Naive B cell (primary cell): ENCODE measurements at regions not wholly inside any gene's neighbourhood (a gene's known extent, or its start where the extent isn't known, plus 50 kb on each side); places are given as distances from the start of the nearest gene placed in this dataset.
A peak's percentile ranks its signal among the peaks of the same experiment; 100 is the strongest.

ENCODE experiments used
- ATAC-seq, 2 donors: fragments of 150-1000 bp; cut with Tn5 transposase; 2 replicates each; pipeline ENCODE4 v1.10.0; 2021; ENCODE audit warnings: low read depth in 2 of 2, mild to moderate bottlenecking in 2 of 2, moderate library complexity in 2 of 2
- DNase-seq: peaks from one replicate; pipeline ENCODE4 v3.0.0; 2022
- H3K27ac Mint-ChIP-seq, 6 donors: one replicate each; pipeline ENCODE4 v1.8.0; 2020 to 2022; ENCODE audit warnings: mild to moderate bottlenecking in 6 of 6, mixed read lengths in 6 of 6, moderate library complexity in 5 of 6, inconsistent platforms in 2 of 6
- H3K27me3 Mint-ChIP-seq, 3 donors: one replicate each; pipeline ENCODE4 v1.8.0; 2021 to 2022; ENCODE audit warnings: mixed read lengths in 3 of 3, mild to moderate bottlenecking in 1 of 3
- H3K36me3 Mint-ChIP-seq, 2 donors: one replicate each; pipeline ENCODE4 v1.8.0; 2020 to 2022; ENCODE audit warnings: mixed read lengths in 2 of 2, inconsistent platforms in 1 of 2, mild to moderate bottlenecking in 1 of 2
- H3K4me1 Mint-ChIP-seq, 3 donors: one replicate each; pipeline ENCODE4 v1.8.0; 2020 to 2022; ENCODE audit warnings: mixed read lengths in 3 of 3, inconsistent platforms in 1 of 3, mild to moderate bottlenecking in 1 of 3, moderate library complexity in 1 of 3
- H3K4me3 Mint-ChIP-seq, 8 donors: one replicate each; pipeline ENCODE4 v1.8.0; 2020 to 2022; ENCODE audit warnings: mild to moderate bottlenecking in 8 of 8, mixed read lengths in 8 of 8, moderate library complexity in 8 of 8, inconsistent platforms in 2 of 8
- H3K9me3 Mint-ChIP-seq, 7 donors: one replicate each; pipeline ENCODE4 v1.8.0; 2020 to 2022; ENCODE audit warnings: mixed read lengths in 7 of 7, mild to moderate bottlenecking in 5 of 7, inconsistent platforms in 2 of 7, moderate library complexity in 1 of 7

DNA sequence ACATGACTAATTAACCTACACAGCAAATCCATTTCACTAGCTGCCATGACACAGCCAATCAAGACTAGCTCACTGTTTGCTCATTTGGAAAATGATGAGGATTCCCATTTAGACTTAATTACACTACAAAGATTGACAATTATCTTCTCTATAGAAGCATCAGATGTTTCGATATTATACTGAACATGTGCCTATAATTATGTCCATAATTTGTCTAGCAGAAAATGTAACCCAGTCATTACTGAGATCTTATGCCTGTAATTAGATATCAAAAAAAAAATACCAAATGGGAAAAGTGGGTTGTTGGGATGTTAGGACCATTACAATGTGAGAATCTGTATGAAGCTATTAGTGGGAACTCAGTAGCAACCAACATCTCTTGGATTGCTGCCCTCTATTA lies 344.2 kb upstream of the MCTP2 start:
- ATAC-seq (no peak), DNase-seq (no peak)
- Mint-ChIP-seq H3K4me1 (no peaks in the 10 kb centered on the region), H3K4me3 (no peak overlapping the region), H3K9me3 (no peaks in the 10 kb centered on the region), H3K36me3 (no peaks in the 10 kb centered on the region), H3K27me3 (no peaks in the 10 kb centered on the region), H3K27ac (no peak overlapping the region)

DNA sequence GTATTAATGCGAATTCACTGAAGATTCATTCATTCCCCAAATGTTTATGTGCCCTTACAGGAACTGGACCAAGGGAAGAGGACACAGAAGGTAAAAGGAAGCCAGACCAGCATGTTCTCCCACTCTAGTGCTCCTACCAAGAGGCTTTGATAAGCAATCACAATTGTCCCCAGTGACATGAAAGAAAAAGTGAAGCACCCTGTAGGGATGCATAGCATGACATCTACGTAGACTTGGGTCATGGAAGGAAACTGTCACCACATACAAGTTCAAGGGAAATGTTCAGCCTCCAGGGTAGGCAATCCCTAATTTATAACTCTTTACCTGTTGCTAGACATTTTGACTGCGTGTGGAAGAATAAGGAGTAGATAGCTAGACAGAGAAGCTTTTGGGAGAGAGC lies 348.6 kb upstream of the MCTP2 start:
- H3K4me3 Mint-ChIP-seq: no peak overlapping the region
- no peaks in the 10 kb centered on the region for H3K36me3 Mint-ChIP-seq
- no peaks in the 10 kb centered on the region for H3K4me1 Mint-ChIP-seq
- no peak for ATAC-seq
- no peak overlapping the region for H3K27ac Mint-ChIP-seq
- H3K27me3 Mint-ChIP-seq: no peaks in the 10 kb centered on the region
- H3K9me3 Mint-ChIP-seq: peaks cover 0 to 6% (median 0%) of the 10 kb centered on the region in 7 donors
- DNase-seq: no peak

- ATAC-seq (no peak), DNase-seq (no peak)
- Mint-ChIP-seq H3K36me3 (no peaks in the 10 kb centered on the region), H3K4me3 (no peak overlapping the region), H3K27me3 (no peaks in the 10 kb centered on the region), H3K27ac (no peak overlapping the region), H3K9me3 (peaks cover 0 to 6% (median 0%) of the 10 kb centered on the region in 7 donors), H3K4me1 (no peaks in the 10 kb centered on the region)
These were observed 349.2 kb upstream of the MCTP2 start for GRCh38 chr15:93882141-93882540.

DNA sequence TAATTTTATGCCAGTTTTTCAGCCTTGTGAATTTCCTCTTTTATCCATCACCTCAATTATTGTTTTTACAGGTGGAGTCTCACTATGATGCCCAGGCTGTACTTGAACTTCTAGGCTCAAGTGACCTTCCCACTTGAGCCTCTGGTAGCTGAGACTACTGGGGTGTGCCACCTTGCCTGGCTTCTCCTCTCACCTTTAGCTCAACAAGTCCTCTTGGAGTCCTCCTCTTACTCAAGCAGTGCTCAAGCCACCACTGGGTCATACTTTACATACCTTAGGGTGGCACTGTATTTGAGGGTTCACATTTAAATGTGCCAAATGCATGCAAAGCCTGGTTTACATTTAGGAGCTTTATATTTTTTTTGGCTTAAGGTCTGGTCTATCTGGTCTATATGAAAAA lies 350.1 kb upstream of the MCTP2 start:
- Mint-ChIP-seq H3K27ac (no peak overlapping the region), H3K9me3 (peaks cover 0 to 6% (median 0%) of the 10 kb centered on the region in 7 donors), H3K27me3 (no peaks in the 10 kb centered on the region), H3K36me3 (no peaks in the 10 kb centered on the region), H3K4me1 (no peaks in the 10 kb centered on the region), H3K4me3 (no peak overlapping the region)
- DNase-seq (no peak), ATAC-seq (no peak)

GRCh38 chr15:93880358-93880757 lies 351.0 kb upstream of the MCTP2 start:
- H3K4me3 Mint-ChIP-seq: no peak overlapping the region
- no peaks in the 10 kb centered on the region for H3K27me3 Mint-ChIP-seq
- DNase-seq: no peak
- no peaks in the 10 kb centered on the region for H3K36me3 Mint-ChIP-seq
- H3K4me1 Mint-ChIP-seq: no peaks in the 10 kb centered on the region
- H3K27ac Mint-ChIP-seq: no peak overlapping the region
- no peak for ATAC-seq
- peaks cover 0 to 6% (median 0%) of the 10 kb centered on the region in 7 donors for H3K9me3 Mint-ChIP-seq

DNA sequence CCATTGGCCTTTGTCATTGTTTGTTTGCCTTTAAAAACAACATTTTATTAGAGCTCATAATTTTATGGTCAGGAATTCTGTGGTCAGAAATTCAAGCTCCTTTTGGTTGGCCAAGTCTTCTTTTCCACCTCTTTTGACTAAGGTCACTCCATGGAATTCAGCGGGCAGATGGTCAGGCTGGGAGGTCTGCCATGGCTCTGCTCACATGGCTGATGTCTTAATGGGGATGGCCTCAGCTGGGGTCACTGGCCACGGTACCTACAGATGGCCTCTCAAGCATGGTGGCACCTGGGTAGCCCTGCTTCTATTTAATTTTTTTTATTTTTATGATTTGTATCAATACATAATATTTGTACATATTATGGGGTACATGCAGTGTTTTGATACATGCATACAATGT lies 360.8 kb upstream of the MCTP2 start:
- ATAC-seq: no peak

DNA sequence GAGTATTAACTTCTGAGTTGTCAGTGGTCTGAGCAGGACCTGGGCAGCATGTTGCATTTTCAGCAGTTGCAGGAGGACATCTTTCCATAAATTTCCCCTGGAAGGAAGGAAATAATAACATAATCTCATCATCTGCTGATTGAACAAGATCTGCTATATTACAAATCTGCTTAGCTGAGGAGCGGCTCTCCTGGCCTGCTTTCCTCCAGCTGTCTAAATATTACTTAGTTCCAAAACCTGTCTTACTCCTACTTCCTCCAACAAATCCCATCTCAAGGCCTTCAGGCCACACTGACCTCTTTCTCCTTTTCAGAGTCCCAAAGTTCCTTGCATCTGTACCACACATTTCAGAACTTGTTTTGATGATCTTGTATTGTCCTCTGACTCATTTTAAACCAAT lies 364.4 kb upstream of the MCTP2 start:
- Mint-ChIP-seq H3K36me3 (no peaks in the 10 kb centered on the region), H3K27me3 (no peaks in the 10 kb centered on the region), H3K4me3 (no peak overlapping the region), H3K9me3 (no peaks in the 10 kb centered on the region), H3K27ac (peak overlapping the region in 1 of 6 donors; percentile 41), H3K4me1 (peaks cover 0 to 5% (median 5%) of the 10 kb centered on the region in 3 donors)
- ATAC-seq (no peak), DNase-seq (no peak)

More for the DNA sequence above, 360.8 kb upstream of the MCTP2 start:
- Mint-ChIP-seq H3K4me3 (no peak overlapping the region), H3K4me1 (no peaks in the 10 kb centered on the region), H3K27me3 (no peaks in the 10 kb centered on the region), H3K9me3 (no peaks in the 10 kb centered on the region), H3K36me3 (no peaks in the 10 kb centered on the region), H3K27ac (no peak overlapping the region)
- DNase-seq: no peak

DNA sequence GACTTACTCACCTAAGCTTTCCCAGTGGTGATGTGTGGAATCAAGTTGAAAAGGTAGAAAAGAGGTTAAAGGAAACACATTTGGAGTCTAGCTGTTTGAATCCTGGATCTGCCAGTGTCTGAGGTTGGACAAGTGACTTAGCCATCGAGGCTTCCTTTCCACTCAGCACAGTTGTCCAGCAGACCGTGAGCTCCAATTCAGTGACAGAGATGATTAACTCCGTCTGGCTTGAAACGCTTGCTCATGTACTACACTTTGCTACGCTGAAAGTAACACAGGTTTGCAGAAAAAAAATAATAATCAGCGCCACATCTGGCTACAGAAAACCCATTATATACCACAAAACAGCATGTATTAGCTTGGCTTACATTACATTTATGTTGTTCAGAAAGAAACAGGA lies 364.9 kb upstream of the MCTP2 start:
- Mint-ChIP-seq H3K9me3 (no peaks in the 10 kb centered on the region), H3K27ac (no peak overlapping the region), H3K4me1 (peaks cover 0 to 5% (median 5%) of the 10 kb centered on the region in 3 donors), H3K27me3 (no peaks in the 10 kb centered on the region), H3K4me3 (no peak overlapping the region), H3K36me3 (no peaks in the 10 kb centered on the region)
- ATAC-seq (no peak), DNase-seq (no peak)

- Mint-ChIP-seq H3K4me3 (no peak overlapping the region), H3K4me1 (peaks cover 0 to 5% (median 5%) of the 10 kb centered on the region in 3 donors), H3K27me3 (no peaks in the 10 kb centered on the region), H3K9me3 (no peaks in the 10 kb centered on the region), H3K36me3 (no peaks in the 10 kb centered on the region), H3K27ac (no peak overlapping the region)
- DNase-seq (no peak), ATAC-seq (no peak)
These were observed 365.8 kb upstream of the MCTP2 start for GRCh38 chr15:93865586-93865985.

GRCh38 chr15:93862791-93863190 lies 368.6 kb upstream of the MCTP2 start:
- Mint-ChIP-seq H3K27ac (no peak overlapping the region), H3K4me3 (no peak overlapping the region), H3K4me1 (peaks cover 0 to 5% (median 5%) of the 10 kb centered on the region in 3 donors), H3K9me3 (no peaks in the 10 kb centered on the region), H3K36me3 (no peaks in the 10 kb centered on the region), H3K27me3 (no peaks in the 10 kb centered on the region)
- DNase-seq: no peak
- ATAC-seq: no peak

- Mint-ChIP-seq H3K4me1 (peaks cover 0 to 5% (median 5%) of the 10 kb centered on the region in 3 donors), H3K27ac (no peak overlapping the region), H3K27me3 (no peaks in the 10 kb centered on the region), H3K36me3 (no peaks in the 10 kb centered on the region), H3K4me3 (no peak overlapping the region), H3K9me3 (no peaks in the 10 kb centered on the region)
- ATAC-seq: no peak
- no peak for DNase-seq
These were observed 369.2 kb upstream of the MCTP2 start for GRCh38 chr15:93861956-93862741.

- no peak for DNase-seq
- Mint-ChIP-seq H3K36me3 (no peaks in the 10 kb centered on the region), H3K9me3 (no peaks in the 10 kb centered on the region), H3K27ac (no peak overlapping the region), H3K27me3 (no peaks in the 10 kb centered on the region), H3K4me1 (peaks cover 0 to 5% (median 5%) of the 10 kb centered on the region in 3 donors), H3K4me3 (no peak overlapping the region)
- ATAC-seq: no peak
These were observed 369.9 kb upstream of the MCTP2 start for GRCh38 chr15:93861413-93861812.

GRCh38 chr15:93860701-93861100 lies 370.7 kb upstream of the MCTP2 start:
- Mint-ChIP-seq H3K27me3 (no peaks in the 10 kb centered on the region), H3K27ac (no peak overlapping the region), H3K36me3 (no peaks in the 10 kb centered on the region), H3K4me1 (peaks cover 0 to 5% (median 5%) of the 10 kb centered on the region in 3 donors), H3K9me3 (no peaks in the 10 kb centered on the region), H3K4me3 (peak overlapping the region in 1 of 8 donors; percentile 30)
- DNase-seq: no peak
- ATAC-seq: no peak

DNA sequence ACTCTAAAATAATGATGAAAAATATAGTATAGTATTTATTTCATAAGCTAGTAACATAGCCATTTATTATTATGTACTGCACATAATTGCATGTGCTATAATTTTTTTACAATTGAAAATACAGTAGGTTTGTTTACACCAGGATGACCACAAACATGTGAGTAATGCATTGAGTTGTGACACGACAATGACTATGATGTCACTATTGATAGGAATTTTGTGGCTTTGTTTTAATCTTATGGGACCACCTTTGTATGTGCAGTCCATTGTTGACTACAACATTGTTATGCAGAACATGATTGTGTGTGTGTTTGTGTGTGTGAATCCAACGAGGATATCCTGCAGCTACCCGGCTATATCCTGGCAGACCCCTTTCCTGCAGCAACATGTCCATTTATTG lies 372.2 kb upstream of the MCTP2 start:
- ATAC-seq: no peak
- Mint-ChIP-seq H3K36me3 (no peaks in the 10 kb centered on the region), H3K4me3 (no peak overlapping the region), H3K4me1 (peaks cover 0 to 5% (median 5%) of the 10 kb centered on the region in 3 donors), H3K27me3 (peaks cover 0 to 3% (median 0%) of the 10 kb centered on the region in 3 donors), H3K9me3 (no peaks in the 10 kb centered on the region), H3K27ac (no peak overlapping the region)
- no peak for DNase-seq
